Mesendoderm (in vitro differentiated cells): ENCODE measurements at regions not wholly inside any gene's neighbourhood (a gene's known extent, or its start where the extent isn't known, plus 50 kb on each side); places are given as distances from the start of the nearest gene placed in this dataset.
"Not testable (repeated sequence)": the region's sequence is repeated elsewhere in the genome, so short reads cannot be mapped to it uniquely, and the experiment has no call there.

Experiments used
- DNase-seq: peaks from one replicate; pipeline ENCODE4 v3.0.0; 2013
- H2AK5ac ChIP-seq: 2 replicates; pipeline ENCODE4 v1.6.1; 2013; ENCODE audit warnings: low read length, inconsistent platforms
- H2BK120ac ChIP-seq: 2 replicates; pipeline ENCODE4 v1.6.1; 2013; ENCODE audit warnings: low read depth, mild to moderate bottlenecking, low read length, moderate library complexity, mixed read lengths
- H2BK15ac ChIP-seq: replicated peaks from 2 replicates; pipeline ENCODE4 v1.6.1; 2013; ENCODE audit warnings: low read depth, mild to moderate bottlenecking, moderate library complexity
- H2BK5ac ChIP-seq: 2 replicates; pipeline ENCODE4 v1.6.1; 2013; ENCODE audit warnings: low read length, inconsistent platforms
- H3K18ac ChIP-seq: 2 replicates; pipeline ENCODE4 v1.6.1; 2013; ENCODE audit warnings: mild to moderate bottlenecking, low read length, mixed read lengths
- H3K23ac ChIP-seq: one replicate; pipeline ENCODE4 v1.6.1; 2013; ENCODE audit warnings: low read length
- H3K27ac ChIP-seq: 2 replicates; pipeline ENCODE4 v1.5.1; 2013; ENCODE audit warnings: low read depth, mild to moderate bottlenecking, inconsistent platforms, low read length, moderate library complexity
- H3K27me3 ChIP-seq: 2 replicates; pipeline ENCODE4 v1.6.1; 2013; ENCODE audit warnings: low read length, control low read depth, mild to moderate bottlenecking, inconsistent platforms; ENCODE audit not compliant: insufficient read depth, poor library complexity
- H3K36me3 ChIP-seq: 2 replicates; pipeline ENCODE4 v1.6.1; 2013; ENCODE audit warnings: low read length, inconsistent platforms; ENCODE audit not compliant: control insufficient read depth, insufficient read depth
- H3K4ac ChIP-seq: one replicate; pipeline ENCODE4 v1.6.1; 2013; ENCODE audit warnings: low read depth, mild to moderate bottlenecking, low read length, moderate library complexity
- H3K4me1 ChIP-seq: 2 replicates; pipeline ENCODE4 v1.6.1; 2013; ENCODE audit warnings: low read depth, low read length, inconsistent platforms; ENCODE audit not compliant: control insufficient read depth
- H3K4me2 ChIP-seq: 2 replicates; pipeline ENCODE4 v1.6.1; 2013; ENCODE audit warnings: low read length
- H3K4me3 ChIP-seq: 2 replicates; pipeline ENCODE4 v1.5.1; 2013; ENCODE audit warnings: mild to moderate bottlenecking, low read length
- H3K56ac ChIP-seq: one replicate; pipeline ENCODE4 v1.6.1; 2013; ENCODE audit warnings: low read length
- H3K79me1 ChIP-seq: 2 replicates; pipeline ENCODE4 v1.6.1; 2013; ENCODE audit warnings: low read length, inconsistent platforms
- H3K79me2 ChIP-seq: 2 replicates; pipeline ENCODE4 v1.6.1; 2013; ENCODE audit warnings: mild to moderate bottlenecking, low read length; ENCODE audit not compliant: control insufficient read depth, insufficient read depth
- H3K9ac ChIP-seq: 2 replicates; pipeline ENCODE4 v1.6.1; 2013; ENCODE audit warnings: low read length, inconsistent platforms
- H4K5ac ChIP-seq: one replicate; pipeline ENCODE4 v1.6.1; 2013; ENCODE audit warnings: low read length
- H4K8ac ChIP-seq: one replicate; pipeline ENCODE4 v1.6.1; 2013; ENCODE audit warnings: low read depth, mild to moderate bottlenecking, control low read depth, low read length, moderate library complexity
- WGBS: extraction: QIAGEN DNeasy Blood & Tissue Kit; methylation state at CpG from one replicate; pipeline ENCODE4 v1.1.7; 2013; ENCODE audit warnings: low lambda C conversion rate, missing lambda C conversion rate; ENCODE audit not compliant: insufficient coverage; ENCODE audit errors: extremely low coverage; 5-methylcytosine and 5-hydroxymethylcytosine counted together

GRCh38 chr17:20775331-20775730, 195.8 kb downstream of the CDRT15L2 start:
- H3K9ac ChIP-seq, result no peak overlapping the region
- no peak overlapping the region for H2BK120ac ChIP-seq
- H2BK15ac ChIP-seq, result no peak overlapping the region
- no peak overlapping the region for H4K8ac ChIP-seq
- no CpG with 5 or more reads among the region's 19 CpGs for whole genome bisulfite sequencing
- H3K23ac ChIP-seq, result no peak overlapping the region
- H3K79me2 ChIP-seq, result no peaks in the 10 kb centered on the region
- no peak for DNase-seq
- H3K4me1 ChIP-seq, result no peaks in the 10 kb centered on the region
- no peaks in the 10 kb centered on the region for H3K79me1 ChIP-seq
- no peaks in the 10 kb centered on the region for H3K36me3 ChIP-seq
- H3K27me3 ChIP-seq, result no peaks in the 10 kb centered on the region
- no peak overlapping the region for H2BK5ac ChIP-seq
- no peak overlapping the region for H3K4ac ChIP-seq
- no peak overlapping the region for H3K18ac ChIP-seq
- no peak overlapping the region for H3K27ac ChIP-seq
- no peak overlapping the region for H4K5ac ChIP-seq
- no peak overlapping the region for H3K56ac ChIP-seq
- H2AK5ac ChIP-seq, result no peak overlapping the region
- no peak overlapping the region for H3K4me2 ChIP-seq
- H3K4me3 ChIP-seq, result no peak overlapping the region

- Histone ChIP-seq H3K23ac (no peak overlapping the region), H3K4me1 (no peaks in the 10 kb centered on the region), H3K18ac (no peak overlapping the region), H3K79me1 (no peaks in the 10 kb centered on the region), H3K56ac (no peak overlapping the region), H3K79me2 (no peaks in the 10 kb centered on the region), H2BK15ac (no peak overlapping the region), H3K4me3 (no peak overlapping the region), H2BK5ac (no peak overlapping the region), H3K36me3 (no peaks in the 10 kb centered on the region), H3K27me3 (no peaks in the 10 kb centered on the region), H3K4ac (no peak overlapping the region), H3K27ac (no peak overlapping the region), H2AK5ac (no peak overlapping the region), H2BK120ac (no peak overlapping the region), H4K8ac (no peak overlapping the region), H4K5ac (no peak overlapping the region), H3K9ac (no peak overlapping the region), H3K4me2 (no peak overlapping the region)
- WGBS, result no CpG with 5 or more reads among the region's 10 CpGs
- DNase-seq, result no peak
These were observed 200.0 kb downstream of the CDRT15L2 start for GRCh38 chr17:20779521-20779920.

GRCh38 chr17:20781260-20781659, 201.7 kb downstream of the CDRT15L2 start:
- H3K27ac ChIP-seq, result no peak overlapping the region
- no peaks in the 10 kb centered on the region for H3K79me2 ChIP-seq
- no peak overlapping the region for H3K18ac ChIP-seq
- no peak overlapping the region for H3K4me3 ChIP-seq
- DNase-seq, result no peak
- H4K8ac ChIP-seq, result no peak overlapping the region
- no peaks in the 10 kb centered on the region for H3K36me3 ChIP-seq
- H3K4me2 ChIP-seq, result no peak overlapping the region
- H2BK5ac ChIP-seq, result no peak overlapping the region
- no peaks in the 10 kb centered on the region for H3K27me3 ChIP-seq
- H3K23ac ChIP-seq, result no peak overlapping the region
- H2BK15ac ChIP-seq, result no peak overlapping the region
- no peak overlapping the region for H2AK5ac ChIP-seq
- H3K79me1 ChIP-seq, result no peaks in the 10 kb centered on the region
- no peak overlapping the region for H3K9ac ChIP-seq
- H2BK120ac ChIP-seq, result no peak overlapping the region
- H3K4me1 ChIP-seq, result no peaks in the 10 kb centered on the region
- no peak overlapping the region for H3K56ac ChIP-seq
- no CpG with 5 or more reads among the region's 2 CpGs for WGBS
- no peak overlapping the region for H3K4ac ChIP-seq
- H4K5ac ChIP-seq, result no peak overlapping the region

GRCh38 chr17:20781869-20782268, 202.3 kb downstream of the CDRT15L2 start:
- H3K9ac ChIP-seq, DNase-seq, H3K23ac ChIP-seq, H2AK5ac ChIP-seq, H3K18ac ChIP-seq, H3K4me3 ChIP-seq, H3K79me2 ChIP-seq, H4K5ac ChIP-seq, H4K8ac ChIP-seq, H2BK15ac ChIP-seq, H3K56ac ChIP-seq, H3K4ac ChIP-seq, H3K4me1 ChIP-seq, H3K36me3 ChIP-seq, H3K4me2 ChIP-seq, H3K27ac ChIP-seq, H3K79me1 ChIP-seq, H3K27me3 ChIP-seq, H2BK120ac ChIP-seq, H2BK5ac ChIP-seq: not testable (repeated sequence)
- no CpG with 5 or more reads among the region's 6 CpGs for WGBS

GRCh38 chr17:20783091-20783490, 203.6 kb downstream of the CDRT15L2 start:
- Histone ChIP-seq H3K36me3 (no peaks in the 10 kb centered on the region), H3K27ac (no peak overlapping the region), H3K4me2 (no peak overlapping the region), H2BK120ac (no peak overlapping the region), H2BK15ac (no peak overlapping the region), H3K4me1 (no peaks in the 10 kb centered on the region), H3K9ac (no peak overlapping the region), H2BK5ac (no peak overlapping the region), H3K4ac (no peak overlapping the region), H2AK5ac (no peak overlapping the region), H3K27me3 (no peaks in the 10 kb centered on the region), H4K5ac (no peak overlapping the region), H3K23ac (no peak overlapping the region), H3K79me2 (no peaks in the 10 kb centered on the region), H3K4me3 (no peak overlapping the region), H3K56ac (no peak overlapping the region), H3K79me1 (no peaks in the 10 kb centered on the region), H3K18ac (no peak overlapping the region), H4K8ac (no peak overlapping the region)
- no CpG with 5 or more reads among the region's 3 CpGs for WGBS
- no peak for DNase-seq

- no peaks in the 10 kb centered on the region for H3K79me2 ChIP-seq
- no peak overlapping the region for H2BK5ac ChIP-seq
- no peak overlapping the region for H2BK15ac ChIP-seq
- no peak overlapping the region for H2BK120ac ChIP-seq
- no CpG with 5 or more reads among the region's 48 CpGs for WGBS
- no peak overlapping the region for H3K9ac ChIP-seq
- H3K23ac ChIP-seq, result no peak overlapping the region
- no peak overlapping the region for H3K27ac ChIP-seq
- H3K27me3 ChIP-seq, result no peaks in the 10 kb centered on the region
- no peaks in the 10 kb centered on the region for H3K4me1 ChIP-seq
- DNase-seq, result no peak
- H3K4me3 ChIP-seq, result no peak overlapping the region
- H4K8ac ChIP-seq, result no peak overlapping the region
- H4K5ac ChIP-seq, result no peak overlapping the region
- H3K56ac ChIP-seq, result no peak overlapping the region
- H3K36me3 ChIP-seq, result no peaks in the 10 kb centered on the region
- H3K79me1 ChIP-seq, result no peaks in the 10 kb centered on the region
- H3K4ac ChIP-seq, result no peak overlapping the region
- H3K4me2 ChIP-seq, result no peak overlapping the region
- H3K18ac ChIP-seq, result no peak overlapping the region
- no peak overlapping the region for H2AK5ac ChIP-seq
These were observed 204.7 kb downstream of the CDRT15L2 start for GRCh38 chr17:20784100-20784665.
